ENCODE measurements at regions not wholly inside any gene's neighbourhood (a gene's known extent, or its start where the extent isn't known, plus 50 kb on each side); places are given as distances from the start of the nearest gene placed in this dataset.

- Histone ChIP-seq H3K4me2 (ENCODE audit: extremely low read depth, insufficient read depth, low read length) (peak overlapping the region; percentile 78), H3K4me1 (ENCODE audit: control insufficient read depth, extremely low read depth, insufficient read depth, low read length) (peaks cover 10% of the 10 kb centered on the region), H2AFZ (ENCODE audit: low read length) (no peak overlapping the region), H3K4me3 (replicated peaks in 1 of 4; ENCODE audit: control extremely low read depth in 1 of 4, insufficient read depth in 1 of 4, low read depth in 3 of 4, low read length in 4 of 4) (peak overlapping the region in 1 of 4 experiments; percentile 47), H3K9ac (ENCODE audit: insufficient read depth, low read length) (no peak overlapping the region), H3K27me3 (ENCODE audit: control insufficient read depth, insufficient read depth, low read length) (no peaks in the 10 kb centered on the region), H3K36me3 (ENCODE audit: control insufficient read depth, insufficient read depth, low read length) (no peaks in the 10 kb centered on the region), H3K27ac (ENCODE audit: insufficient read depth, low read length) (peak overlapping the region; percentile 36), H3K79me2 (ENCODE audit: control insufficient read depth, insufficient read depth, low read length) (no peaks in the 10 kb centered on the region), H3K9me3 (ENCODE audit: control insufficient read depth, insufficient read depth, low read depth, low read length) (no peaks in the 10 kb centered on the region), H4K20me1 (ENCODE audit: control insufficient read depth, extremely low read depth, insufficient read depth, low read length) (no peaks in the 10 kb centered on the region)
- peak; percentile 59 to 73 for DNase-seq (ENCODE audit: low read depth in 2 of 2)
- TF ChIP-seq CTCF (conservative IDR thresholded peaks at IDR 0.05 in 1 of 2, IDR thresholded peaks at IDR 0.05 in 1 of 2; ENCODE audit: low read depth in 1 of 2, low read length in 2 of 2), result no peak
- TF ChIP-seq EZH2 (IDR thresholded peaks at IDR 0.05; ENCODE audit: low read length, missing control alignments), result no peak
Measured at GRCh38 chr1:117753652-117754051, 147.8 kb downstream of the TENT5C start.

DNA sequence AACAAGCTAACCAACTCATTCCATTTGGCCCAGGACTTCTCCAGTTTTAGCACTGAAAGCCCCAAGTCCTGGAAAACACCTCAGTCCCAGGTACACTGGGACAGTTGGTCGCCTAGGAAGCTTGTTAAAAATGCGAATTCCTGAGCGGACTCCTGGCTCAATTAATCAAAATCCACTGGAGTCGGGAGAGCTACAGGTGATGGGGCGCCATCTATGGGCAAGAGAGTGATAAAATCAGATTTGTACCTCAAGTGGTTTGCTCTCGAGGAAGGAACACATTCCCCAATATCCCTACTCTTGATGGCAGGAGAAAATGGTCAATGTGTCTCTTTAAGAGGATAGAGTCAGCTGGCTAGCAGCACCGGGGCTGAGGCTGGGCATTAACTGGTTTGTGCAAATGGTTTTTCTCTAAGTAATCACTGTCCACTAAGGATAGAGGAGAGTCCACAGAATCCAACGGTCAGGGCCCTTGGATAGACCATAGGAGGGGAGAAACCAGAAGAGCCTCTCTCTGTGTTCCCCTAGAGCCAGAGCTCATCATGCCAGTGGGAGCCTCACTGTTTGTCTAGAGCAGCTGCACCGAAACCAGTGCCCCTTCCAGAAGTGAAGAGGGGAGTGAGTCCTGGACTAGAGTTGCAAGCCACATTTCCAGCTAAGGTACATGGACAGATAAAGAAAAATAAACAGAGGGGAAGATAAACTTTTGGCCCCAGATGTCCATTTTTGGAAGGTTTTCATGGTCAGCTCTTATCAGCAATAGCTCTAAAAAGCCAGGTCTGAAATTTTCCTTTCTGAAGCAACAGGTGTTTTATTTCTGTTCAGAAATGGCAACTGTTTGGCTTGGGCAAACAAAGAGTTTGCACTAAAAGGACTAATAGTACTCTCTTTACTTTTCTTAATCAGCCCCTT lies 148.5 kb downstream of the TENT5C start:
- H4K20me1 ChIP-seq (ENCODE audit: control insufficient read depth, extremely low read depth, insufficient read depth, low read length), result no peaks in the 10 kb centered on the region
- TF ChIP-seq EZH2 (IDR thresholded peaks at IDR 0.05; ENCODE audit: low read length, missing control alignments), result no peak
- peak; percentile 67 to 72 for TF ChIP-seq CTCF (conservative IDR thresholded peaks at IDR 0.05 in 1 of 2, IDR thresholded peaks at IDR 0.05 in 1 of 2; ENCODE audit: low read depth in 1 of 2, low read length in 2 of 2)
- no peaks in the 10 kb centered on the region for H3K79me2 ChIP-seq (ENCODE audit: control insufficient read depth, insufficient read depth, low read length)
- H3K4me3 ChIP-seq (replicated peaks in 1 of 4; ENCODE audit: control extremely low read depth in 1 of 4, insufficient read depth in 1 of 4, low read depth in 3 of 4, low read length in 4 of 4), result peak overlapping the region in 1 of 4 experiments; percentile 47
- H3K4me2 ChIP-seq (ENCODE audit: extremely low read depth, insufficient read depth, low read length), result peak overlapping the region; percentile 78
- H3K4me1 ChIP-seq (ENCODE audit: control insufficient read depth, extremely low read depth, insufficient read depth, low read length), result peaks cover 13% of the 10 kb centered on the region
- H3K27me3 ChIP-seq (ENCODE audit: control insufficient read depth, insufficient read depth, low read length), result no peaks in the 10 kb centered on the region
- H2AFZ ChIP-seq (ENCODE audit: low read length), result peak overlapping the region; percentile 3
- H3K27ac ChIP-seq (ENCODE audit: insufficient read depth, low read length), result peak overlapping the region; percentile 29
- no peaks in the 10 kb centered on the region for H3K9me3 ChIP-seq (ENCODE audit: control insufficient read depth, insufficient read depth, low read depth, low read length)
- no peak overlapping the region for H3K9ac ChIP-seq (ENCODE audit: insufficient read depth, low read length)
- H3K36me3 ChIP-seq (ENCODE audit: control insufficient read depth, insufficient read depth, low read length), result no peaks in the 10 kb centered on the region
- DNase-seq (ENCODE audit: low read depth in 2 of 2), result peak; percentile 59 to 66

- H3K4me3 ChIP-seq (replicated peaks in 1 of 4; ENCODE audit: control extremely low read depth in 1 of 4, insufficient read depth in 1 of 4, low read depth in 3 of 4, low read length in 4 of 4), result no peak overlapping the region
- H2AFZ ChIP-seq (ENCODE audit: low read length), result no peak overlapping the region
- peaks cover 13% of the 10 kb centered on the region for H3K4me1 ChIP-seq (ENCODE audit: control insufficient read depth, extremely low read depth, insufficient read depth, low read length)
- no peak overlapping the region for H3K4me2 ChIP-seq (ENCODE audit: extremely low read depth, insufficient read depth, low read length)
- H3K9me3 ChIP-seq (ENCODE audit: control insufficient read depth, insufficient read depth, low read depth, low read length), result no peaks in the 10 kb centered on the region
- no peaks in the 10 kb centered on the region for H3K27me3 ChIP-seq (ENCODE audit: control insufficient read depth, insufficient read depth, low read length)
- TF ChIP-seq CTCF (conservative IDR thresholded peaks at IDR 0.05 in 1 of 2, IDR thresholded peaks at IDR 0.05 in 1 of 2; ENCODE audit: low read depth in 1 of 2, low read length in 2 of 2), result no peak
- no peak for TF ChIP-seq EZH2 (IDR thresholded peaks at IDR 0.05; ENCODE audit: low read length, missing control alignments)
- no peaks in the 10 kb centered on the region for H3K36me3 ChIP-seq (ENCODE audit: control insufficient read depth, insufficient read depth, low read length)
- H3K79me2 ChIP-seq (ENCODE audit: control insufficient read depth, insufficient read depth, low read length), result no peaks in the 10 kb centered on the region
- peak; percentile 33 to 57 for DNase-seq (ENCODE audit: low read depth in 2 of 2)
- H4K20me1 ChIP-seq (ENCODE audit: control insufficient read depth, extremely low read depth, insufficient read depth, low read length), result no peaks in the 10 kb centered on the region
- H3K9ac ChIP-seq (ENCODE audit: insufficient read depth, low read length), result no peak overlapping the region
- H3K27ac ChIP-seq (ENCODE audit: insufficient read depth, low read length), result no peak overlapping the region
Measured at GRCh38 chr1:117757668-117758067, 151.8 kb downstream of the TENT5C start.
